Chondrocyte (in vitro differentiated cells): ENCODE measurements at regions not wholly inside any gene's neighbourhood (a gene's known extent, or its start where the extent isn't known, plus 50 kb on each side); places are given as distances from the start of the nearest gene placed in this dataset.

ENCODE experiments used
- DNase-seq: peaks from one replicate; pipeline ENCODE4 v3.0.0; 2021; ENCODE audit warnings: mixed read lengths, low spot score
- H3K27ac Mint-ChIP-seq: one replicate; pipeline ENCODE4 v1.8.0; 2021; ENCODE audit warnings: mild to moderate bottlenecking, moderate library complexity, mixed read lengths; ENCODE audit not compliant: unreplicated experiment
- H3K27me3 Mint-ChIP-seq: 2 replicates; pipeline ENCODE4 v1.8.0; 2021; ENCODE audit warnings: low read depth, mixed read lengths
- H3K36me3 Mint-ChIP-seq: 2 replicates; pipeline ENCODE4 v1.8.0; 2021; ENCODE audit warnings: low read depth, mixed read lengths
- H3K4me1 Mint-ChIP-seq: 2 replicates; pipeline ENCODE4 v1.8.0; 2021; ENCODE audit warnings: low read depth, mild to moderate bottlenecking, mixed read lengths
- H3K4me3 Mint-ChIP-seq: one replicate; pipeline ENCODE4 v1.8.0; 2021; ENCODE audit warnings: mild to moderate bottlenecking, moderate library complexity, mixed read lengths; ENCODE audit not compliant: unreplicated experiment
- H3K9me3 Mint-ChIP-seq: 2 replicates; pipeline ENCODE4 v1.8.0; 2021; ENCODE audit warnings: low read depth, mixed read lengths
- TF ChIP-seq, protein P1 (sequence below): fragments of 200-600 bp; sonication (generic); IDR thresholded peaks from 2 replicates; pipeline ENCODE4 v1.5.0; 2021; ENCODE audit warnings: antibody characterized with exemption, mild to moderate bottlenecking, moderate library complexity

DNA sequence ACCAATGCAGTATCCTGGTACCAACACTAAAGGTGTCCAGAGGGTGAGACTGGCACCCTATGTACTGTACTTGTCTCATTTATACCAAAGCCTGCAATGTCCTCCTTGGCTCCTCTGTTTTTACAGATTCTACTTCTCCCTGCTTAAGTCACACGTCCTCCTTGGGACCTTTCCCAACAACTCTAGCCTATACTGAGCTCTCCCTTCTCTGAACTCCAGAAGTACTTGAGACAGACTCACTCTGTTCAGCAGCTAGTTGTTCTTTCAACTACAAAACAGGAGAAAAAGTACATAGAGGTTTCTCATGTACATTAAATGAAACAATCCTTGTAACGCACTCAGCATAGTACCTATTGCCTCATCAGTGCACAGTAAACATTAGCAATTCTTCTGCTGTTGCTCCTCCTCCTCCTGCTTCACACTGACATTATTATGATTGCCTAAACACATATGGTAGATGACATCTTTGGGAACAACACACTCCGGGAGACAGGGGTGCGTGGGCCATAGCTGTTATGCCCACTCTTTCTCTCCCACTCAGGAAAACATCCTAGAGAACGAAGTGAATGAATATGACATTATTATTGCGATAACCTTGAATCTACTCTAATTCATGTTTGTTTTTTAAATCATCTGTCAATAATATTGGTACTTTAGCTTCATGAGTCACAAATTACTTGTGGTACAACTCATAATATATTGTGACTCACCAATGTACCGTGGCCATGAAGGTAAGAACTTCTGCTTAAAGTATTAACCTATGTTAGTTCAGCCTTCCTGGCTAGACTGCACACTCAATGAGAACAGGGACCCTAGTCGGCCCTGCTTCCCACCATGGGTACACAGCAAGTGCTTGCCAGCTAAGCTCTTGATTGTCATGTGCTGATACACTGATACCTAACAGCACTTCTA is 180.3 kb upstream of the ADRA1B start:
- TF ChIP-seq, protein P1, sequence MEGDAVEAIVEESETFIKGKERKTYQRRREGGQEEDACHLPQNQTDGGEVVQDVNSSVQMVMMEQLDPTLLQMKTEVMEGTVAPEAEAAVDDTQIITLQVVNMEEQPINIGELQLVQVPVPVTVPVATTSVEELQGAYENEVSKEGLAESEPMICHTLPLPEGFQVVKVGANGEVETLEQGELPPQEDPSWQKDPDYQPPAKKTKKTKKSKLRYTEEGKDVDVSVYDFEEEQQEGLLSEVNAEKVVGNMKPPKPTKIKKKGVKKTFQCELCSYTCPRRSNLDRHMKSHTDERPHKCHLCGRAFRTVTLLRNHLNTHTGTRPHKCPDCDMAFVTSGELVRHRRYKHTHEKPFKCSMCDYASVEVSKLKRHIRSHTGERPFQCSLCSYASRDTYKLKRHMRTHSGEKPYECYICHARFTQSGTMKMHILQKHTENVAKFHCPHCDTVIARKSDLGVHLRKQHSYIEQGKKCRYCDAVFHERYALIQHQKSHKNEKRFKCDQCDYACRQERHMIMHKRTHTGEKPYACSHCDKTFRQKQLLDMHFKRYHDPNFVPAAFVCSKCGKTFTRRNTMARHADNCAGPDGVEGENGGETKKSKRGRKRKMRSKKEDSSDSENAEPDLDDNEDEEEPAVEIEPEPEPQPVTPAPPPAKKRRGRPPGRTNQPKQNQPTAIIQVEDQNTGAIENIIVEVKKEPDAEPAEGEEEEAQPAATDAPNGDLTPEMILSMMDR, result no peak
- Mint-ChIP-seq H3K4me3 (no peak overlapping the region), H3K4me1 (no peaks in the 10 kb centered on the region), H3K36me3 (no peaks in the 10 kb centered on the region), H3K27ac (no peak overlapping the region), H3K9me3 (no peaks in the 10 kb centered on the region), H3K27me3 (peaks cover 51% of the 10 kb centered on the region)
- no peak for DNase-seq

DNA sequence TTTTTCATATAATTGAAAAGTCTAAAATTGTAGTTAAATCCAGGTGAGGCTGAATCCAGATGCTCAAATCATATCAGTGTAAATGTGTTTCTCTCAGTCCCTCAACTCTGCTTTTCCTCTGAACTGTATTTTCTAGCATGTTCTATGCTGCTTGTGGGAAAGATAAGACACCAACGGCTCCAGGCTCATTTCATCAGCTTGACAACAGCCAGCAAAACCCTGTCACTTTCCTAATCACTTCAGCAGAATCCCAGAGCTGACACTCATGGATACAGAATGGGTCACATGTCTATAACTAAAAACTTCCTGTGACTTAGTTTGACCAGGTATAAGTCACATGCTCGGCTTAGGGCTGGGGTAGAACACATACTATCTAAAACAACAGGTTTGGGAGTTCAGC is 179.4 kb upstream of the ADRA1B start:
- H3K4me1 Mint-ChIP-seq, result no peaks in the 10 kb centered on the region
- H3K4me3 Mint-ChIP-seq, result no peak overlapping the region
- no peaks in the 10 kb centered on the region for H3K9me3 Mint-ChIP-seq
- no peak for DNase-seq
- H3K27ac Mint-ChIP-seq, result no peak overlapping the region
- TF ChIP-seq, protein P1, result no peak
- H3K27me3 Mint-ChIP-seq, result peaks cover 46% of the 10 kb centered on the region
- H3K36me3 Mint-ChIP-seq, result no peaks in the 10 kb centered on the region

DNA sequence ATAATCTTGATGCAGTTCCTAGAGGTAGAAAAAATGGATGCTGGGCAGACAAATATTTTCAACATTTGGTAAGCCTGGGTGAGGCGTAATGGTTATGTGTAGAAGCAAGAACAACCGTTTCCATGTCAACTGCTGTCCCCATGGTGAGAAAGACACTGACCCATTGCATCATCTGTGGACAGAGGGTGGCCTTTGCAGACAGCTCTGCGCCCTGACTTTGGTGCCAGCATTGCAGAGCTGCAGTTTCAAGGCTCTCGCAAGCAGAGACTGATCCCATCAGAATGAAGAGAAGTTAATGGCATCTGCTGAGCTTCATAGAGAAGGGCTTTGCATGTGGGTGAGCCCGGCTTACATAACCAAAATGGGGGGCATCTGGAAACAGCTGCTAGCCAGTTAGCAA is 179.0 kb upstream of the ADRA1B start:
- H3K9me3 Mint-ChIP-seq, result no peaks in the 10 kb centered on the region
- H3K4me3 Mint-ChIP-seq, result no peak overlapping the region
- no peaks in the 10 kb centered on the region for H3K36me3 Mint-ChIP-seq
- H3K4me1 Mint-ChIP-seq, result no peaks in the 10 kb centered on the region
- H3K27me3 Mint-ChIP-seq, result peaks cover 46% of the 10 kb centered on the region
- no peak for DNase-seq
- H3K27ac Mint-ChIP-seq, result no peak overlapping the region
- TF ChIP-seq, protein P1, result no peak

DNA sequence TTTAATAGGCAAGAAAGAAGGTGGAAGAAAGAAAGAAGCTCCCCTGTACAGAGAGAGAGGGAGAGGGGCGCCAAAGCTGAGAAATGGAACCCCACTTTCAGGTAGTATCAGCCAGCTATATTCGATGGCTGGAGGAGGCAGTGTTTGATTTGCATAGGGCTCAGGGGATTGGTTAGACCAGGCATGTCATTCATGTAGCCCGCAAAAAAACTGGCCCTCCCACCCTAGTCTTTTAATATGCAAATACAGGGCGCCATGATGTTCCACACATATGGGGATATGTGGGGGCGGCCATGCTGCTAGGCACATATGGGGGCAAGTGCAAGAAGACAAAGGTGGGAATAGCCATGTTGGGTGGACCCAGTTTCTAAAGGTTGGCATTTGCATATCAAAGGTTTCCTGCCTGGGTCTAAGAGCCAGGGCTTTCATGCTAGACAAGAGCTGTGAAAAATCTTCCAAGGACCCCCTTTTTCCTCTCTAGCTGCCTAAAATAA is 174.4 kb upstream of the ADRA1B start:
- H3K36me3 Mint-ChIP-seq, result no peaks in the 10 kb centered on the region

DNA sequence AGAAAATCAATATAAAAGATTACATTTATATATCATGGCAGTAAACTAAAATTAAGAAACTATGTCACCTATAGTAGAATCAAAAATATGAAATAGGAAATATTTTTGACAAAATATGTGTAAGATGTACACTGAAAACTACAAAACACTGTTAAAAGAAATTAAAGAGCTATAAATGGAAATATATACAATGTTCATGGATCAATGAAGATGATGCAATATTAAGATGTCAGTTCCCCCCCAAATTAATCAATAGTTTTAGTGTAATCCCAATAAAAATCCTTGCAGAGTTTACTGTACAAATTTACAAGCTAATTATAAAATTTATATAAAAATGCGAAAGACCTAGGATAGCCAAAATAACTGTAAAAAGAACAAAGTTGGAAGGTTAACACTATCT is 173.0 kb upstream of the ADRA1B start:
- TF ChIP-seq, protein P1, result no peak
- Mint-ChIP-seq H3K27me3 (peaks cover 21% of the 10 kb centered on the region), H3K4me3 (no peak overlapping the region), H3K9me3 (peaks cover 2% of the 10 kb centered on the region), H3K4me1 (no peaks in the 10 kb centered on the region), H3K36me3 (no peaks in the 10 kb centered on the region), H3K27ac (no peak overlapping the region)
- DNase-seq, result no peak

More for the DNA sequence above, 174.4 kb upstream of the ADRA1B start:
- no peak overlapping the region for H3K27ac Mint-ChIP-seq
- TF ChIP-seq, protein P1, result no peak
- no peak overlapping the region for H3K4me3 Mint-ChIP-seq
- peaks cover 32% of the 10 kb centered on the region for H3K27me3 Mint-ChIP-seq
- H3K9me3 Mint-ChIP-seq, result peaks cover 2% of the 10 kb centered on the region
- H3K4me1 Mint-ChIP-seq, result no peaks in the 10 kb centered on the region
- no peak for DNase-seq
